DMS153 treated with DMSO at 0.1 percent for 48 hours (cell line): ENCODE measurements at regions not wholly inside any gene's neighbourhood (a gene's known extent, or its start where the extent isn't known, plus 50 kb on each side); places are given as distances from the start of the nearest gene placed in this dataset.
A peak's percentile ranks its signal among the peaks of the same experiment; 100 is the strongest.
"Not testable (repeated sequence)": the region's sequence is repeated elsewhere in the genome, so short reads cannot be mapped to it uniquely, and the experiment has no call there.

ENCODE experiments used
- DNase-seq: peaks from one replicate; lab custom pipeline; 2025; ENCODE audit not compliant: unreplicated experiment; lab: John Stamatoyannopoulos, UW

DNA sequence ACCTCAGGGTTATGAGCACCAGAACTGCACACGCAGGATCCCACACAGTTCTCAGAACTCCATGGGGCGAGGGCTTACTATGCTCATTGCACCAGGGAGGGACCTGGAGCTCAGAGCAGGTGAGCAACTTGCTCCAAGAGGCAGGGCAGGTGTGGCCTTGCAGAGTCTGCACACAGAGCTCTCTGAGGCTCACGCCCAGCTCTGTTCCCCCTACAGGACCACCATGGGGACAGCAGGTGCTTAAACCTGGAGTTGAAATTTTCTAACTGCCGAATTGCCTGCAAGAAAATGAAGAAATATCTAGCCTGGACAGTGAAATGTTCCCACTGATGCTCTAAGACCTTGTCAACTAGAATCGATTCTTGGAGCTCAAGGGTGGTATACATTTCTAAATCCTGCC lies 49.9 kb upstream of the MSMB start:
- not testable (repeated sequence) for DNase-seq

DNA sequence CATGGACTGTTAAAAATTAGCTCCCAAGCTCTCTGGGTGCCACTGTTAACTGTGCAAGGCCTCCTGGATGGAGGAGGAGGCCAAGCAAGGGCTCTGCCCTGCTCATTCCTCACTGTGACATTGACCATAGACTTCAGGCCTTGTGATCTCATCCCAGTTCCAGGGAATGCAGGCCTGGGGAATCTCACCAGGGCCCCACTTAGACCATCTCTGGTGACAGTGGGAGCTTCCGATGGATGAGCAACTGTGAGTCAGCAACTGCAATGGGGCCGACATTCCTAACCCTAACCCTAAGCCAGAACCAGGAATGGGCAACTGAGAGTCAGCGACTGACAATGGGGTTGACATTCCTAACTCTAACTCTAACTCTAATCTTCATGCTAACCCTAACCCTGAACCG lies 50.4 kb upstream of the MSMB start:
- no peak for DNase-seq

DNA sequence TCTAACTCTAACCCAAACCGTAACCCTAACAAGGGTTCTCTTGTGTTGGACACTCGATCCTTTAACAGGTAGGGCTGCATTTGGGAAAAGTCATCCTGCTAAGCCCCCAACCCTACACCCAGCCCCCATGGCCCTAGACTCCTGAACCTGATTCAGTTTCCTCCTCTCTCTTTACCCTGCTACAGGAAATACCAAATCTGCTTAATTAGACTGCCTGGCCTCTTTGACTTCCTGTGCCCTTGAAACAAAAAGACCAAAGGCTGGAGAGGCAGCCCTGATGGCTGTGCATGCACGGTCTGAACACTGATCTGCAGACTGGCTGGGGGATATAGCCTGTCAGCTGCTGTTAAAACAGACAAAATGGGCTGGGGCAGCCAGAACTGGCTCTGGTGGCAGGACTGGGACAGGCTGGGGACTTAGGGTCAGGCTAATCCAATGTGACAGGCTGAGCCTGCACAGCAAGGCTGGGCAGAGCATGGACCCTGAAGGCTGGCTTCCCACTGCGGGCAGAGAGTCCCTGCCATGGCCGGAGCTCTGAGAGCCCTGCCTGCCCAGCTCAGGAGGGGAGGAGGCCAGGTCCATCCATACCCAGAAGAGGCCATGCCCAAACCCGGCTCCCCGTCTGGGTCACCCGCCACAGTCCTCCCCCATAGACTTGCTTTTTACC lies 51.0 kb upstream of the MSMB start:
- DNase-seq, result no peak

DNA sequence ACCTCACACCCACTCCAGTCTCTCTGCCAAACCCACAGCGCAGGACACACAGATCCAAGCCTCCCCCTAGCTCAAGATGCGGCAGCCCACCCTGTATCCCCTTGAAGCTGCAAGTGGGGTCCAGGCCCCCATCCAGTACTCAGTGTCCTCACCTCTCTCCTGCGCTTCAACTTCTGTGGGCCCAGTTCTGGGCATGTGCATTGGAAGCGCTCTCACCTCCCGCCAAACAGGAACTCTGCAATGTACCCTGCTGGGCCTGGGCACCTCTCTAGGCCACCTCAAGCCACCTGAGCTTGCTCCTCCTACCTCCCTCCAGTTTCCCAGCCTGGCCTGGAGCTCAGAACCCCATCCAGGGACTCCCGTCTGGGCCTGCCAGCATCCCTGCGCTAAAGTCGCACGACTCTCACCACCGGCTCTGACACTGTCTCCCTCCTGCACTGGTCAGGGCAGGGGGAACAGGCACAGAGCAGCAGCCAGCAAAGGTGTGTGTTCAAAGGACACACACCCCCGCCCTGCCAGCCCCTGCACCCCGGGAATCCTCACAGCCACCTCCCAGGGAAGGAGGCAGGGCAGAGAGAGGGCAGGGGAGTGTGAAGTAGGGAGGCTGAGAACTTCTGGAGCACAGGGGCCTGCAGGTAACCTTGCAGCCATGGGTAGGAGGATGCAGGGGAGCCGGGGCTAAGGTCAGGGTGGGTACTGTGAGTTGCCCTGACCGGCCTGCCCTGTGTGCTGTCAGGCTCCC lies 51.7 kb upstream of the MSMB start:
- DNase-seq, result no peak

DNA sequence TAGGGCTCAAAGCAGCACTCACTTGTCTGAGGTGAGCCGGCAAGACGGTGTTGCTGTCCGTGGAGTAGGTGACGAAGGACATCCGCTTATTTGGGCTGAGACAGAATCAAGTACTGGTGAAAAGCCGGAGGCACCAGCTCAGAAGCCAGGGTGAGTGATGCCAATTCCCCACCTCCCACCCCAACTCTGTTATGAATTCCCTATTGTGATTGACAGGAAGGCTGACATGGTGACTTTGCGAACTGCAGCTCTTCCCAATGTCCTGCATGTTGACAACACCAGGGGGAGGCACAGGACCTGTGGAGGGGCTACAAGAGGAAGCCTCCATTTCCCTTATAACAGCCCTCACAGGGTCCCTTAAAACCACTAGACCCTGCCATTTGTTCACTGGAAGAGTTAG lies 52.3 kb upstream of the MSMB start:
- DNase-seq, result no peak

DNA sequence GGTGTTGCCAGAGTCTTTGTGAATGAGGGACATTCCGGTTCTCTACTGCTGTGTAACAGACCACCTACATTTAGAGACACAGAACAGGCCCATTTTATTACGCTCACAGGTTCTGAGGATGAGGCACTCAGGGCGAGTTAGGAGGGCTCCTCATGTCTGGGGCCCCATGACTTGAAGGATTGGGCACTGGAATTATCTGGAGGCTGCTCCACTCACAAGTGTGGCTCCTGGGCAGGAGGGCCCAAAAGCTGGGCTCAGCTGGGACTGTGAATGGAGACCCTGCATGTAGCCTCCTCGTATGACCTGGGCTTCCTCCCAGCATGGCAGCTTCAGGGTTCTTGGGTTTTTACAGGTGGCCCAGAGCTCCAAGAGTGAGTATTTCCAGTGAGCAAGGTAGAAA lies 52.9 kb upstream of the MSMB start:
- DNase-seq, result not testable (repeated sequence)

DNA sequence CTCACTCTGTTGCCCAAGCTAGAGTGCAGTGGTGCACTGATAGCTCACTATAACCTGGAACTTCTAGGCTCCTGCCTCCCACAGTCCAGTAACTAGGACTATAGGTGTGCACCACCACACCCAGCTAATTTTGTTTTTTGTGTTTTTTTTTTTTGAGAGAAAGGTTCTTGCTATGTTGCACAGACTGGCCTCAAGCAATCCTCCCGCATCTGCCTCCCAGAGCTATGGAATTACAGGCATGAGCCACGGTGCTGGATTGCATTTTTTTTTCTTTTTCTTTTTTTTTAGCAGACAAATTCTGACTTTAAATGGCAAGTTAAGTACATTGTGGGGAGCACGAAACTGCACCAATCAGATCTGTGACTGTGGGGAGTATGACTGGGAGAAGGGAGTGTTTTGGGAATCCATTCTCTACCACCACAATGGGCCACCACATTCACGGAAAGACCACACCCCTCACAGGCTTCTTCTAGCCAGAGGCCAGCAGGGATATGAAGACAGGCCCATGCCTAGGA lies 58.1 kb upstream of the MSMB start:
- DNase-seq, result no peak

DNA sequence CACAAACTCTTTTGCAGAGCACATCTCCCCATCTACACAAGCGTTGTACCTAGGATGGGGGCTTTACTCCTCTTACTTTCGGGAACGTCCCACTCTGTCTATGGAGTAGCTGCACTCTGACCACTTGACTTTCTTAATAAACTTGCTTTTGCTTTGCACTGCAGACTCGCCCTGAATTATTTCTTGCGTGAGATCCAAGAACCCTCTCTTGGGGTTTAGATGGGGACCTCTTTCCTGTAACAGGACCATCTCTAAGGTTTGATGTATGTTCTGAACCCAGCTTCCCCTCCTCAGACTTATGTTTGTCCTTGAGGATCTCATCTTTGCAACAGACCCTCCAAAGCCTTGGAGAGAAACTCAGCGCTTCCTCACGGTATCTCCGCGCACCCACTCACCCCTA lies 59.3 kb upstream of the MSMB start:
- DNase-seq, result not testable (repeated sequence)

DNA sequence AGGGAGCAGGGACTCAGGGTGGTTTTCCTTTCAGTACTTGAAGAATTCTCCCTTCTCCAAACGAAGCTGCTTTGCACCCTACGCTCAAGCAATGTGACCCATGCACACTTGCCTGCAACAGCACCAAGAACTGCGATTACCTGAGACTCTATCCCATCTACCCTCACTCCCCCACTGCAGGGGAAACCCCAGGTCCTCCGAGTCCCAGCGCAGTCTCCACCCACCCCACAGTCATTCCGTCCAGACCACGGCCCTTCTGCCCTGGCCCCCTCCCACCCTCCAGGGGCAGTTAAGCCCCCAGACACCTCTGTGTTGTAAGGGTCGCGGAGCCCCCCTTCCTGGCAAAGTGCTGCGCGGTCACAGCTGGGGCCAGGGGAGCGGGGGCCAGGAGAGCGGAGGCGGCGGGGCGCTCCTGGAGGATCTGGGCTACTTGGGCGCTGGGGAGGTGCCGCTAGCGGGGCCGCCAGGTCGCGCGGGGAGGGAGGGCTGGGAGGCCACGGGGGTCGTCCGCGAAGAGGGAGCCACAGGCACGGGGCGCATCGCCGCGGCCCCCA lies 59.9 kb upstream of the MSMB start:
- DNase-seq, result not testable (repeated sequence)

DNA sequence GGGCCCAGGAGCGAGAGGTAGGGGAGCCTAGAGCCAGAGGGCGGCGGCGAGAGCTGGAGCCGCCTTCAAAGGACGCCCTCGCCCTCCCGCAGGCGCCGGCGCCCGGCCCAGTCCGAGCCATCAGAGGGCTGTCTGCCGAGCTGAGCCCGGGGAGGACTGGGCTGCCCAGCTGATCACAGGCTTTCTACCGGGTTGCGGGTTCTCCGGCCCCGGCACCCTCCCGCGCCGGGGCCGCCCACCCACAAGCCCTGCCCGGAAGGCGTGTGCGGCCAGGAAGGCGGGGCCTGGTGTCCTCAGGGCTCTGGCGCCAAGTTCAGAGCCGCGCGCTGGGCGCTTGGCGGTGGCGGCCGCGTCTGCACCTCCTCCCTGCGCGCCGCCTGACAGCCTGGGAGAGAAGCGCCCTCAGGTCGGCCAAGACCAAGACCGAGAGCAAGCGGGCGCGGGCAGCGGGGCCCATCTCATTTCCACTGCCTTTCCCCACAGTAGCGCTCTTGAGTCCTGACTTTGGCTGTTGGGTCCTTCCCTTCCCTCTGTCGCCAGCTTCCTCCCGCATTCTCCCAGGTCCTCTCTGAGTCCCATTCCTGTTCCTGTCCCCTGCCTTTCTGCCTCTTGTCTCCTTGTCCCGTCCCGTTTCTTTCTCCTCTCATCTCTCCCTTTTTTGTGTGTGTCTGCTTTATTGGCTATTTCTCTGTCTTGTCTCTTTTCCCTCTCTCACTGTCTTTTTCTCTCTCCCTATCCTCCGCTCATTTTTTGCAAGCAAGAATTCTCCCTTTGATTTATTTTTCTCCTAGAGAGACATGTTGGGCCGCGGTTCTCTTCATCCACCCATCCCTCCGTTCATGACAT lies 60.6 kb upstream of the MSMB start:
- DNase-seq, result peak; percentile 30

DNA sequence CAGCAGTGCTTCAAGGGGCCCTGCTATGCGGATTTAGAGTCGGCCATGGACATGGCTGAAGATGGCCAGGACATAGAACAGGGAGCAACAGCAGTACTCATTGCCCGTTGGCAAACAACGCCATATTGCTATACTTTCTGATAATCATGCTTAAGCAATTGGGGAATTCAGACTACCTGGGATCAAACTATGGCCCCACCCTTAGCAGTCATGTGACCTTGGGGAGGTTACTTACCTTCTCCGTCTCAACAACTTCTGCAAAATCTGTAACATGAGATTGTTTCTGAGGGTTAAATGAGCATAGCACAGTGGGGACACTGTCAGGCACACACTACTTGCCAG lies 62.1 kb upstream of the MSMB start:
- DNase-seq, result not testable (repeated sequence)

DNA sequence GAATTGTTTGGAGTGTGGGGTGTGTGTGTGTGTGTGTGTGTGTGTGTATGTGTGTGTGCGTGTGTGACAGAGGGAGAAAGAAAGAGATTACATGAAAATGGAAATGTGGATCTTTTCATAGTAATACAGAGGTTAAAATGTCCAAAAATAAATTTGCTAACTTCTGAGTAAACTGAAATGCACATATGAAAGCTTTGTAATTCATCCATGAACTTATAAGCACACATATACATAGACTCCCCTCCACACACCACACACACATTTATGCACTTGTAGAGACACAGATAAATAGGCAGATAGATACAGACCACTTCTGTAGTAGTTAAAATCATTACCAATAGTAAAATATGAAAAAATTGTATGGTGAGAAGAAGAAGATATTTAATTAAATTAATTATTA lies 108.2 kb upstream of the MSMB start:
- DNase-seq, result not testable (repeated sequence)

DNA sequence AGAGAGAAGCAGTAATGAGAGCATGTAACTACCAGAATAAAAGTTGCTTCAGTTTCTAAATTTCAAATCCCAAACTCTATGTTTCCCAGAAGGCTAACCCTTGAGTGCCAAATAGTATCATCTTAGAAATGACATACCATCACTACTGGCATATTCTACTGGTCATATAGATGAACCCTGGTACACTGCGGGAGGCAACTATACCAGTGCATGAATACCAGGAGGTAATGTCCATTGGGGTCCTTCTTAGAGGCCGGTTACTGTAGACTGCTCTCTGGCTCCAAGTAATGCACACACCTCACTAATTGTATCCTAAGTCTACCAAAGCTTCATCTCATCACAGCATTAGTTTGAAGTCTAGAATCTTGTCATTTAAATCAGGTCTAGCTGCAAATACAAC lies 108.6 kb upstream of the MSMB start:
- not testable (repeated sequence) for DNase-seq

DNA sequence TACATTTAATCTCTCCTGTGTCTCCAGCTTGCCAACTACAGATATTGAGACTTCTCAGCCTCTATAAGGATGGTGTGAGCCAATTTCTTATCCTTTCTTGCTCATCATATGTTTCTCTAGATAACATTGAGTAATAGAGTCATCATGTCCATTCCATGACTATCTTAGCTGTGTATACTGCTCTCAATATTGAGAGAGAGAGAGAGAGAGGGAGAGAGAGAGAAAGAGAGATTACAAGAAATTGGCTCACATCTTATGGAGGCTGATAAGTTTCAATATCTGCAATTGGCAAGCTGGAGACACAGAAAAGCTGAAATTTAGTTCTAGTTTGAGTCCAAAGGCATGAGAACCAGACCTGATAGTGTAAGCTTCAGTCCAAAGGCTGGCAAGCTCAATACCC lies 110.8 kb upstream of the MSMB start:
- DNase-seq, result not testable (repeated sequence)

DNA sequence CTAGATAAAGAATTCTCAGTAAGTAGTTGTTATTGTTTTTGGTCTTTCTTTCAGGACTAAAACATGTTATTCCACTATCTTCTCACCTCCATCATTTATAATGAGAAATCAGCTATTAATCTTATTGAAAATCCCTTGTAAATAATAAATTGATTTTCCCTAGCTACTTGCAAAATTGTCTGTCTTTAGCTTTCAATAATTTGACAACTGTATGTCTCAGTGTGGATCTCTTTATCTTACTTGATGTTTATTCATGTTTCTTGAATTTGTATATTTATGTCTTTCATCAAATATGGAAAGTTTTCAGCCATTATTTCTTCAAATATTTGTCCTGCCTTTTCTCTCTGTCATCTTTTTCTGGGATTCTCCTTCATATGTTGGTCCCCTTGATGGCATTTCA lies 117.1 kb upstream of the ANTXRL start:
- DNase-seq, result no peak

DNA sequence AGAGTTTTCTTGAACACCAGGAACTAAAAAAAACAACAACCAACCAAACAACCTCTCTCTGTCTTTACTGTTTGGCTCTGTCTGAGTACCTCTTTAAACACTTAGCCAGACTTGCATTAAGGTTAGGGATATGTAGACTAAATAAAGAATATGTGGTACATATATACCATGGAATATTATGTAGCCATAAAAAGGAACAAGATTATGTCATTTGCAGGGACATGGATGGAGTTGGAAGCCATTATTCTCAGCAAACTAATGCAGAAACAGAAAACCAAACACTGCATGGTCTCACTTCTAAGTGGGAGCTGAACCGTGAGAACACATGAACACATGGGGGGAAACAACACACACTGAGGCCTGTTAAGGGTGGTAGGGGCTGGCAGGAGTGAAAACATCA lies 116.0 kb upstream of the ANTXRL start:
- no peak for DNase-seq

DNA sequence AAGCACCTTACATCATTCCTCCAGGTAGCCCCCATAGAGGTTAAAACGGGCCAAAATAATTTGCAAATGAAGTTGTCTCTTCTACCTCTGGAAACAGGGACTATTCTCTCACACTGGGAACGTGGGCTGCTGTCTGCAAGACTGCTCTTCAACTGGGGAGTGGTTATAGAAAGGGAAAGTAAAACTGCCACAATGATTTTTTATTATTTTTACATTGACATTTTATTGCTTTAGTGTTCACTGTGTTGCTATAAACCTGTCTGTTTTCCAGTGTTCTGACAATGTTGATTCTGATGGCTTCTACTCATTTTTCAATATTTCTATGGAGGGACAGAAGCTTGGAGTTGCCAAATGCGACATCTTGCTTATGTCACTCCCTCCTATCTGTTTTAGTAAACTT lies 115.1 kb upstream of the ANTXRL start:
- DNase-seq, result no peak

DNA sequence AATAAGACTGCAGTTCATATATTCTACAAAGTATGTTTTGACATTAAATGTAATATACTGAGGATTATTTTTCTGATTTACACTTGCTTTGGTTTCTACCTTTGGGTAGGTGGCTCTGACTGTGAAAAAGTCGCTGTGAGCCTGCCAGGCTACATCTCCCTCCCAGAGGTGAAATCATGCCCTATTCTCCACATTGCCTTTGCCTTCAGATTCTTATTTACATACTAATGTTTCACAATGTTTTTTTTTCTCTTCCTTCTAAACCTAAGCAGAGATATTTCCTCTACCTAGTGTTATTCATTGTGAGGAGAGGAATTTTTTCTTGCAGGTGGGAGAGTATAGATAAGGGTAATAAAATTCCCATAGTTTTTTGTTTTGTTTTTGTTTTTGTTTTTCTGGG lies 111.5 kb upstream of the ANTXRL start:
- DNase-seq, result no peak

DNA sequence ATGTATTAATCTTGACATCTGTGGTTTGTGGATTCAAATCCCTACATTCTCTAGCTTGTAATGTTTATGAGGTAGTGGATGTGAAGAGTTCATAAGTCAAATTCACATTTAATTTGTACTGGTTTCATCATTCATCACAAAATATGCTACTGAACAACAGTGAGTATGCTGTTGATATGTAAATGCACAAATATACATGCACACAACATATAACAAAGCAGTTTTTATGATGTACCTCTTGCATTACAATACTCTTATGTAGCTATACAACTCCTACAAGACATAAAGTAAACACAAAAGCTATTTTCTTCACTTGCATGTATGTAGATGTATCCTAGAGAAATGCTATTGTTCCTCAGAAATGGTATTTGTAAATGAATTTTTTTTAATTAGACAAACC lies 111.0 kb upstream of the ANTXRL start:
- DNase-seq, result no peak

DNA sequence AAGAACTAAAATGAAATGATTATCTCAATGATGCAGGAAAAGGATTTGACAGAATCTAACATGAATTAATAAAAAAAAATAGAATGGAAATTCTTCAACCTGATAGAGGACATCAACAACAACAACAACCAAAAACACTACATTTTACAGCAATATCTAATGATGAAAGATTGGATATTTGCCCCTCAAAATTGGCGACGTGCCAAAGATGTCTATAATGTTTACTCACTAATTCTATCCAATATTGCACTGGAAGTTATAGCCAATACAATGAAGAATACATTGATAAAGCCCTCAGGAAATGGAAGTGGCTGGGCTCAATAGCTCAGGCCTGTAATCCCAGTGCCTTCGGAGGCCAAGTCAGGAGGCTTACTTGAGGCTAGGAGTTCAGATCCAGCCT lies 99.4 kb upstream of the ANTXRL start:
- not testable (repeated sequence) for DNase-seq

DNA sequence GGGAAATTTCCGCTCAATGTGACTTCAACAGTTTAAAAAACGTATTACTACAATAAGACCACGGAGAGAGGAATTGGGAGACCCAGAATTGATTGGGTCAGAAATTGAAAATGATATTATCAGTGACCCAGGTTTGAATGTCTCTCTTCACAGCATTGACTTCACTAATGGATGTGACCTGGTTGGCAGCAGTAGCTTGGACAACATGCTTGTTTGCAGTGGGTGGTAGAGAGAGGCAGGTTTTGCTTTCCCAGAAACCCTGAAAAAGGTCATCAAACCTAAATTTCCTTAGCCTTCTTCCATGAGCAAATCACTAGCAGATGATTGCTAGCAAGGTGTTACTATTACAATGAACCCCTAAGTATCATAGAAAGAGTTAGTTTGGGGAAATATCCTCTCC lies 89.7 kb upstream of the ANTXRL start:
- DNase-seq, result no peak

DNA sequence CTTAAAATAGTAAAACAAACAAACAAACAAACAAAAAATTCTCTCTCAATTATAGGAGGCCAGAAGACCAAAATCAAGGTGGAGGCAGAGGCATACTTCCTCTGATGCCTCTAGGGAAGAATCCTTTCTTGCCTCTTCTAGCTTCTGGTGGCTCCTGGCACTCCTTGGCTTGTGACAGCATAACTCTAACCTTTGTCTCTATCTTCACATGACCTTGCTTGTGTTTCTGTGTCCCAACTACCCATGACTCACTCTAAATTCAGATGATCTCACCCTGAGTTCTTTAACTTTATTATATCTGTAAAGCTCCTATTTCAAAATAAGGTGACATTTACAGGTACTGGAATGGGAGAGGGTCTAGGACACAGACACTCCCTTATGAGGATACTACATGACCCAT lies 88.3 kb upstream of the ANTXRL start:
- DNase-seq, result no peak
